ENCODE measurements at regions not wholly inside any gene's neighbourhood (a gene's known extent, or its start where the extent isn't known, plus 50 kb on each side); places are given as distances from the start of the nearest gene placed in this dataset.

DNA sequence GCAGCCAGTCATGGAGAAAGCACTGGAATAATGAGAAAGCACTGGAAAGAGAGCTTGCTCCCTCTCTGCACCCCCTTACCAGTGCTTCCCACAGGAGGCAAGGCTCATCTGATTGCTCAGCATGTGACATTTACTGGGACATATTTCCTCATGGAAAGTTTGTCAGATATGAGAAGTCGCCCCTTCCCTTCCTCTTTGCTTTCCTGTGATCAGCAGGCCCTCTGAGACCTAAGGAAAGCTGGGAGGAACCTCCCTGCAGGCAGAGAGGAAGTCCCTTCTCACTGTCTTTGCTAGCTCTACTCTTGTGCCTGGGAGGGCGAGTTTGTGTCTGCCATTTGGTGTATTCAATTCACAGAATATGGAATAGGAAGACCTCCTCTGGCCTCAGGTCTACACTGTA lies 283.8 kb downstream of the ALDH8A1 start:
- Histone ChIP-seq H3K36me3 (no peaks in the 10 kb centered on the region), H3K27ac (no peak overlapping the region), H3K9me3 (no peaks in the 10 kb centered on the region), H3K27me3 (no peaks in the 10 kb centered on the region), H3K4me3 (no peak overlapping the region), H3K4me1 (no peaks in the 10 kb centered on the region)
- intact Hi-C loops (cut with DNase I): no loop called here
- no peak for TF ChIP-seq POLR2AphosphoS5 (IDR thresholded peaks at IDR 0.05)
- TF ChIP-seq EP300 (IDR thresholded peaks at IDR 0.05): no peak
- no peak for TF ChIP-seq POLR2A (IDR thresholded peaks at IDR 0.05)
- no peak for TF ChIP-seq CTCF (IDR thresholded peaks at IDR 0.05)
- no peak for DNase-seq
- WGBS, 2 donors: 88 to 93% methylated on average over 2 of the region's 2 CpGs

- intact Hi-C loops (cut with DNase I): no loop called here
- Histone ChIP-seq H3K27ac (no peak overlapping the region), H3K36me3 (no peaks in the 10 kb centered on the region), H3K27me3 (no peaks in the 10 kb centered on the region), H3K4me1 (no peaks in the 10 kb centered on the region), H3K9me3 (no peaks in the 10 kb centered on the region), H3K4me3 (no peak overlapping the region)
- TF ChIP-seq POLR2A (IDR thresholded peaks at IDR 0.05): no peak
- TF ChIP-seq CTCF (IDR thresholded peaks at IDR 0.05): no peak
- no peak for TF ChIP-seq EP300 (IDR thresholded peaks at IDR 0.05)
- no peak for TF ChIP-seq POLR2AphosphoS5 (IDR thresholded peaks at IDR 0.05)
- 39 to 76% methylated on average over 10 of the region's 10 CpGs for WGBS, 2 donors
- DNase-seq: no peak
Observed at GRCh38 chr6:134665029-134665723, 284.7 kb downstream of the ALDH8A1 start.

- intact Hi-C loops (cut with DNase I): no loop called here
- Histone ChIP-seq H3K9me3 (no peaks in the 10 kb centered on the region), H3K27me3 (no peaks in the 10 kb centered on the region), H3K4me1 (no peaks in the 10 kb centered on the region), H3K4me3 (no peak overlapping the region), H3K36me3 (no peaks in the 10 kb centered on the region), H3K27ac (no peak overlapping the region)
- no peak for DNase-seq
- no peak for TF ChIP-seq EP300 (IDR thresholded peaks at IDR 0.05)
- TF ChIP-seq CTCF (IDR thresholded peaks at IDR 0.05): no peak
- no peak for TF ChIP-seq POLR2AphosphoS5 (IDR thresholded peaks at IDR 0.05)
- TF ChIP-seq POLR2A (IDR thresholded peaks at IDR 0.05): no peak
- WGBS, 2 donors: 93 to 96% methylated on average over 3 of the region's 3 CpGs
Observed at GRCh38 chr6:134663800-134664535, 285.9 kb downstream of the ALDH8A1 start.

GRCh38 chr6:134663356-134663755 lies 286.5 kb downstream of the ALDH8A1 start:
- WGBS, 2 donors: 82 to 89% methylated on average over 4 of the region's 4 CpGs
- H3K4me3 ChIP-seq: no peak overlapping the region
- intact Hi-C loops (cut with DNase I): no loop called here

More at GRCh38 chr6:134663356-134663755, 286.5 kb downstream of the ALDH8A1 start:
- no peak for DNase-seq
- Histone ChIP-seq H3K4me1 (no peaks in the 10 kb centered on the region), H3K9me3 (no peaks in the 10 kb centered on the region), H3K36me3 (no peaks in the 10 kb centered on the region), H3K27me3 (no peaks in the 10 kb centered on the region), H3K27ac (no peak overlapping the region)
- TF ChIP-seq EP300 (IDR thresholded peaks at IDR 0.05): no peak
- TF ChIP-seq CTCF (IDR thresholded peaks at IDR 0.05): no peak
- TF ChIP-seq POLR2A (IDR thresholded peaks at IDR 0.05): no peak
- no peak for TF ChIP-seq POLR2AphosphoS5 (IDR thresholded peaks at IDR 0.05)
